ENCODE measurements at regions not wholly inside any gene's neighbourhood (a gene's known extent, or its start where the extent isn't known, plus 50 kb on each side); places are given as distances from the start of the nearest gene placed in this dataset.
A peak's percentile ranks its signal among the peaks of the same experiment; 100 is the strongest.

GRCh38 chr13:60286707-60287106 lies 110.3 kb upstream of the TDRD3 start:
- TF ChIP-seq, protein P1, sequence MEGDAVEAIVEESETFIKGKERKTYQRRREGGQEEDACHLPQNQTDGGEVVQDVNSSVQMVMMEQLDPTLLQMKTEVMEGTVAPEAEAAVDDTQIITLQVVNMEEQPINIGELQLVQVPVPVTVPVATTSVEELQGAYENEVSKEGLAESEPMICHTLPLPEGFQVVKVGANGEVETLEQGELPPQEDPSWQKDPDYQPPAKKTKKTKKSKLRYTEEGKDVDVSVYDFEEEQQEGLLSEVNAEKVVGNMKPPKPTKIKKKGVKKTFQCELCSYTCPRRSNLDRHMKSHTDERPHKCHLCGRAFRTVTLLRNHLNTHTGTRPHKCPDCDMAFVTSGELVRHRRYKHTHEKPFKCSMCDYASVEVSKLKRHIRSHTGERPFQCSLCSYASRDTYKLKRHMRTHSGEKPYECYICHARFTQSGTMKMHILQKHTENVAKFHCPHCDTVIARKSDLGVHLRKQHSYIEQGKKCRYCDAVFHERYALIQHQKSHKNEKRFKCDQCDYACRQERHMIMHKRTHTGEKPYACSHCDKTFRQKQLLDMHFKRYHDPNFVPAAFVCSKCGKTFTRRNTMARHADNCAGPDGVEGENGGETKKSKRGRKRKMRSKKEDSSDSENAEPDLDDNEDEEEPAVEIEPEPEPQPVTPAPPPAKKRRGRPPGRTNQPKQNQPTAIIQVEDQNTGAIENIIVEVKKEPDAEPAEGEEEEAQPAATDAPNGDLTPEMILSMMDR (IDR thresholded peaks at IDR 0.05): no peak
- ATAC-seq: no peak
- no peak overlapping the region for H3K27ac Mint-ChIP-seq
- no peaks in the 10 kb centered on the region for H3K4me1 Mint-ChIP-seq (ENCODE audit: low read depth)
- CTCF ChIA-PET: no interaction called here
- H3K27me3 Mint-ChIP-seq: no peaks in the 10 kb centered on the region
- no peaks in the 10 kb centered on the region for H3K36me3 Mint-ChIP-seq (ENCODE audit: low read depth)
- no peak for DNase-seq
- no peak overlapping the region for H3K4me3 Mint-ChIP-seq
- H3K9me3 Mint-ChIP-seq: no peaks in the 10 kb centered on the region
- POLR2A ChIA-PET: no interaction called here
- intact Hi-C loops (cut with micrococcal nuclease): no loop called here

- no peak overlapping the region for H3K27ac Mint-ChIP-seq
- peaks cover 2% of the 10 kb centered on the region for H3K27me3 Mint-ChIP-seq
- ChIA-PET CTCF (no interaction called here), POLR2A (no interaction called here)
- intact Hi-C loops (cut with micrococcal nuclease): no loop called here
- no peak overlapping the region for H3K4me3 Mint-ChIP-seq
- H3K36me3 Mint-ChIP-seq (ENCODE audit: low read depth): no peaks in the 10 kb centered on the region
- TF ChIP-seq, protein P1 (IDR thresholded peaks at IDR 0.05): no peak
- H3K4me1 Mint-ChIP-seq (ENCODE audit: low read depth): no peaks in the 10 kb centered on the region
- ATAC-seq (no peak), DNase-seq (no peak)
- H3K9me3 Mint-ChIP-seq: no peaks in the 10 kb centered on the region
Observed at GRCh38 chr13:60288569-60288968, 108.5 kb upstream of the TDRD3 start.

DNA sequence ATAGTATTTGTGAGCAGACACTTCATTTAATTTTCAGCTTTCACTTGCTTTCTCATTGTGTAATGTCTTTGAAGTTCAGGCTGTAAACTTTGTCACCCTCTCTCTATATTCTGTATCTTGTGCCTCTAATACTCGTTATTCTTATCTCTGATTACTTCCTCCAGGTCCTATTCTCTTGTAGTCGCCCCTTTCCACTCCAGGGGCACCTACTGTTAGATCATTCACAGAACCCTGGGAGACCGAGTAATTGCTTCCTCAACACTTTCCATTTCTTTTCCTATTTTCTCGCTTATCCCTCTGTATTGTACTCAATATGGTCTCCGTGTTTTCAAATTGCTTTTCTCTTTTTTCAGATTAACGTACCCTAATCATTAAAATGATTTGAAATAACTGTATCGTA lies 93.9 kb upstream of the TDRD3 start:
- Mint-ChIP-seq H3K9me3 (no peaks in the 10 kb centered on the region), H3K4me3 (no peak overlapping the region), H3K27me3 (peaks cover 24% of the 10 kb centered on the region), H3K27ac (no peak overlapping the region), H3K4me1 (ENCODE audit: low read depth) (no peaks in the 10 kb centered on the region), H3K36me3 (ENCODE audit: low read depth) (no peaks in the 10 kb centered on the region)
- DNase-seq: no peak
- ChIA-PET POLR2A (no interaction called here), CTCF (no interaction called here)
- intact Hi-C loops (cut with micrococcal nuclease): no loop called here
- no peak for ATAC-seq
- TF ChIP-seq, protein P1 (IDR thresholded peaks at IDR 0.05): no peak

GRCh38 chr13:60311527-60311926 lies 85.5 kb upstream of the TDRD3 start:
- Mint-ChIP-seq H3K36me3 (ENCODE audit: low read depth) (no peaks in the 10 kb centered on the region), H3K27me3 (peaks cover 3% of the 10 kb centered on the region), H3K4me3 (no peak overlapping the region), H3K4me1 (ENCODE audit: low read depth) (peaks cover 9% of the 10 kb centered on the region), H3K9me3 (no peaks in the 10 kb centered on the region), H3K27ac (no peak overlapping the region)
- CTCF ChIA-PET: interaction anchor here (1.5 kb wide), 1 partner anchor 11 kb away, joined by 3 read pairs; no protein-coding TSS in a partner anchor
- intact Hi-C loops (cut with micrococcal nuclease): no loop called here
- TF ChIP-seq, protein P1 (IDR thresholded peaks at IDR 0.05): no peak
- no peak for ATAC-seq
- peak; percentile 4 for DNase-seq
- POLR2A ChIA-PET: no interaction called here

- CTCF ChIA-PET: interaction anchor here (1.5 kb wide), 1 partner anchor 12 kb away, joined by 3 read pairs; no protein-coding TSS in a partner anchor
- ATAC-seq (no peak), DNase-seq (no peak)
- intact Hi-C loops (cut with micrococcal nuclease): no loop called here
- Mint-ChIP-seq H3K4me1 (ENCODE audit: low read depth) (peaks cover 9% of the 10 kb centered on the region), H3K36me3 (ENCODE audit: low read depth) (no peaks in the 10 kb centered on the region), H3K27me3 (peaks cover 3% of the 10 kb centered on the region), H3K9me3 (no peaks in the 10 kb centered on the region), H3K4me3 (no peak overlapping the region), H3K27ac (no peak overlapping the region)
- POLR2A ChIA-PET: no interaction called here
- TF ChIP-seq, protein P1 (IDR thresholded peaks at IDR 0.05): no peak
Observed at GRCh38 chr13:60312851-60313505, 84.0 kb upstream of the TDRD3 start.

Measured in activated CD8-positive, alpha-beta T cell treated with anti-CD3 and anti-CD28 coated beads for 36 hours (primary cell).